MM.1S (cell line): ENCODE measurements at regions not wholly inside any gene's neighbourhood (a gene's known extent, or its start where the extent isn't known, plus 50 kb on each side); places are given as distances from the start of the nearest gene placed in this dataset.

Experiments used
- EZH2 ChIP-seq: fragments of 300-600 bp; sonication (generic); optimal IDR thresholded peaks from 2 replicates; pipeline ENCODE3; 2017; ENCODE audit warnings: low read depth, mild to moderate bottlenecking, antibody characterized with exemption, low read length, mixed read lengths
- TF ChIP-seq, protein P1 (sequence below): fragments of 300-600 bp; sonication (generic); IDR thresholded peaks from 2 replicates; pipeline ENCODE4 v1.5.1; 2016; ENCODE audit warnings: antibody characterized with exemption, low read length, mixed read lengths

- TF ChIP-seq, protein P1, sequence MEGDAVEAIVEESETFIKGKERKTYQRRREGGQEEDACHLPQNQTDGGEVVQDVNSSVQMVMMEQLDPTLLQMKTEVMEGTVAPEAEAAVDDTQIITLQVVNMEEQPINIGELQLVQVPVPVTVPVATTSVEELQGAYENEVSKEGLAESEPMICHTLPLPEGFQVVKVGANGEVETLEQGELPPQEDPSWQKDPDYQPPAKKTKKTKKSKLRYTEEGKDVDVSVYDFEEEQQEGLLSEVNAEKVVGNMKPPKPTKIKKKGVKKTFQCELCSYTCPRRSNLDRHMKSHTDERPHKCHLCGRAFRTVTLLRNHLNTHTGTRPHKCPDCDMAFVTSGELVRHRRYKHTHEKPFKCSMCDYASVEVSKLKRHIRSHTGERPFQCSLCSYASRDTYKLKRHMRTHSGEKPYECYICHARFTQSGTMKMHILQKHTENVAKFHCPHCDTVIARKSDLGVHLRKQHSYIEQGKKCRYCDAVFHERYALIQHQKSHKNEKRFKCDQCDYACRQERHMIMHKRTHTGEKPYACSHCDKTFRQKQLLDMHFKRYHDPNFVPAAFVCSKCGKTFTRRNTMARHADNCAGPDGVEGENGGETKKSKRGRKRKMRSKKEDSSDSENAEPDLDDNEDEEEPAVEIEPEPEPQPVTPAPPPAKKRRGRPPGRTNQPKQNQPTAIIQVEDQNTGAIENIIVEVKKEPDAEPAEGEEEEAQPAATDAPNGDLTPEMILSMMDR = no peak
- TF ChIP-seq EZH2 = no peak
Measured at GRCh38 chr13:80828759-80829158, 487.8 kb upstream of the SPRY2 start.
